ENCODE measurements at regions not wholly inside any gene's neighbourhood (a gene's known extent, or its start where the extent isn't known, plus 50 kb on each side); places are given as distances from the start of the nearest gene placed in this dataset.
"Not testable (repeated sequence)": the region's sequence is repeated elsewhere in the genome, so short reads cannot be mapped to it uniquely, and the experiment has no call there.

DNA sequence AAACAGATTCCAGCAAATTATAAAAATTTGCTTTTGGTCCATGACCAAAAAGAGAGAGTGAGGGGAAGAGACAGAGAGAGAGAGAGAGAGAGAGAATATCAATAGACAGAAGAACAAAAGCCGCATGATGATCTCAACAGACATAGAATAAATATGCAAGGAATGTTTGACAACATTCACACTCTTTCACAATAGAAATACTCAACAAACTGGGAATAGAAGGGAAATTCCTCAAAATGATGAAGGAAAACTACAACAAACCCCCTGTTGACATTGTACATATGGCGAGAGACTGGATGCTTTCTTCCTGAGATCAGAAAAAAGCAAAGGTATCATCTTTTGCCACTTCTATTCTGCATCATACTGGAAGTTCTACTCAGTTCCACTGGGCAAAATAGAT, 309.7 kb downstream of the RAD51AP2 start:
- DNase-seq (ENCODE audit: low spot score), result no peak
- no peak for TF ChIP-seq CTCF (IDR thresholded peaks at IDR 0.05)
- no peak for ATAC-seq (ENCODE audit: low FRiP score)

DNA sequence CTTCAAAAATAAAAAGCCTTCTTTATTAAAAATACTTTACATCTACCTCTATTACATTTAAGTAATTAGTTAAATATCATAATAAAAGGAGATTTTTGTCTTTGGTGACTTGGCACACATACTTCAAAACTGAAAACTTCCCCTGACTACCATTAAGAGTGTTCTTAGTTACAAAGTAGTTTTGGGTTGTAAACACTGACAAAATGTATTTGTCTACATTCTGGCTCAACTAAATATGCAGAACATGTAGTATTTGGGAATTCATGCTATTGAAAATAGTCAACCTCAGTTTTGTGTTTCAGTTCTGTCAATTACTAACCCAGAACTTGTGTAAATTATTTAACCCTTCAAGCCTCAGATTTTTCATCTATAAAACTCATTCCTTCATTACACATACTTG, 311.5 kb downstream of the RAD51AP2 start:
- TF ChIP-seq CTCF (IDR thresholded peaks at IDR 0.05), result no peak
- ATAC-seq (ENCODE audit: low FRiP score) (no peak), DNase-seq (ENCODE audit: low spot score) (no peak)

DNA sequence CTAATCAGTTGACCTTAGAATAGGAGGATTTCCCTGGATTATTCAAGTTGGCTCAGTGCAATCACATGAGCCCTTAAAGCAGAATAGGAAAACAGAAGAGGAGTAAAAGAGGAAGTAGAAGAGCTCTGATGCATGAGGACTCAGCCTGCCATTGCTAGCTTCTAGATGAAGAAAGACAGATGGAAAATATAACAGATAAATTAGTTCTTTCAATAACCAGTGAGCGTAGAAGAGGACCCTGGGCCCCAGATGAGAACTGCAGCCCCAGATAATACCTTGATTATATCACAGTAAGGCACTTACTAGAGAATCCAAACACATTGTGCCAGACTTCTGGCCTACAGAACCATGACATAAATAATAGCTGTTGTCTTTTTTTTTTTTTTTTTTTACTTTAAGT, 314.0 kb downstream of the RAD51AP2 start:
- ATAC-seq (ENCODE audit: low FRiP score); DNase-seq (ENCODE audit: low spot score): not testable (repeated sequence)

- not testable (repeated sequence) for ATAC-seq (ENCODE audit: low FRiP score); DNase-seq (ENCODE audit: low spot score)
Observed at GRCh38 chr2:17202628-17203027, 315.6 kb downstream of the RAD51AP2 start.

- DNase-seq (ENCODE audit: low spot score) (no peak), ATAC-seq (ENCODE audit: low FRiP score) (no peak)
- no peak for TF ChIP-seq CTCF (IDR thresholded peaks at IDR 0.05)
Observed at GRCh38 chr2:17199741-17200140, 318.5 kb downstream of the RAD51AP2 start.

DNA sequence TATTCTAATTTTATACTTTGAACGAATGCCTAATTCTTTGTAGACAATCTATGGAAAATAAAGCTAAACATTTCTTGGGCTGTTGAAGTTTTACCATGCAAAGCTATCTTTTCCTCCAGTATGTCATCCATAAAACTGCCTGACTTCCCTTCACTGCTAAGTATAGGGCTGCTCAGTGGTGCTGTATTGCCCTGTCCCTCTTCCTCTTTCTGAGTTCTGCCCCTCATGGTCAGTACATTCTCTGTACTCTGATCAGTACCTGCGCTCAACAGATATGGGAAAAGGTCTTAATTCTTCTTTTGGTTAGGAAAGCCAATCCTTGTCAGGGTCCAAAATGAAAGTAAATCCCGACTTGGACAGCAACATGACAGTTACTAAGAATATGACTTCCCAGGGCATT, 321.9 kb downstream of the RAD51AP2 start:
- TF ChIP-seq CTCF (IDR thresholded peaks at IDR 0.05), result no peak
- DNase-seq (ENCODE audit: low spot score) (no peak), ATAC-seq (ENCODE audit: low FRiP score) (no peak)

DNA sequence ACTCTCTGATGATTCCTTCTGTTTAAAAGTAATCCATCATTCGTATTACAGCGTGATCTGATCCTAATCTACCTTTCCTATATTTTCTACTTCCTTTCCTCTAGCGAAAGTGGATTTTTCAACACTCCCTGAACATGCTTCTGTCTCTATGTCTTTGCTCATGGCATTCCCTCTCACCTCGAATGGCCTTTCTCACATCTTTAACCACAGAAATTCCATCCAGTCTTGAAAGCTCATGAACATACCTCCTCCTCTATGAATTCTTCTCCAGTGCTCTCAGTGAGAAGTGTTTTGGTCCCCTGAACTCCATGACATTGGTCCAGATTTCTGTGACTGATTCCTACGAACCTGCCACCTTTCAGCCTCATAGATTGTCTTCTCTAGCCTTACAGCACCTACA, 323.2 kb downstream of the RAD51AP2 start:
- DNase-seq (ENCODE audit: low spot score) (no peak), ATAC-seq (ENCODE audit: low FRiP score) (no peak)
- TF ChIP-seq CTCF (IDR thresholded peaks at IDR 0.05), result no peak

DNA sequence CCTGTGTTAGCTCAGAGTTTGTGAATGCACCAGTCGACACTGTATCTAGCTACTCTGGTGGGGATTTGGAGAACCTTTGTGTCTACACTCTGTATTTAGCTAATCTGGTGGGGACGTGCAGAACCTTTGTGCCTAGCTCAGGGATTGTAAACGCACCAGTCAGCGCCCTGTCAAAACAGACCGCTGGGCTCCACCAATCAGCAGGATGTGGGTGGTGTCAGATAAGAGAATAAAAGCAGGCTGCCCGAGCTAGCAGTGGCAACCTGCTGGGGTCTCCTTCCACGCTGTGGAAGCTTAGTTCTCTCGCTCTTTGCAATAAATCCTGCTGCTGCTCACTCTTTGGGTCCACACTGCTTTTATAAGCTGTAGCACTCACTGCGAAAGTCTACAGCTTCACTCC, 324.2 kb downstream of the RAD51AP2 start:
- no peak for TF ChIP-seq CTCF (IDR thresholded peaks at IDR 0.05)
- DNase-seq (ENCODE audit: low spot score) (no peak), ATAC-seq (ENCODE audit: low FRiP score) (no peak)

GRCh38 chr2:17193433-17193890, 324.8 kb downstream of the RAD51AP2 start:
- not testable (repeated sequence) for ATAC-seq (ENCODE audit: low FRiP score); DNase-seq (ENCODE audit: low spot score)
